ENCODE measurements at regions not wholly inside any gene's neighbourhood (a gene's known extent, or its start where the extent isn't known, plus 50 kb on each side); places are given as distances from the start of the nearest gene placed in this dataset.

DNA sequence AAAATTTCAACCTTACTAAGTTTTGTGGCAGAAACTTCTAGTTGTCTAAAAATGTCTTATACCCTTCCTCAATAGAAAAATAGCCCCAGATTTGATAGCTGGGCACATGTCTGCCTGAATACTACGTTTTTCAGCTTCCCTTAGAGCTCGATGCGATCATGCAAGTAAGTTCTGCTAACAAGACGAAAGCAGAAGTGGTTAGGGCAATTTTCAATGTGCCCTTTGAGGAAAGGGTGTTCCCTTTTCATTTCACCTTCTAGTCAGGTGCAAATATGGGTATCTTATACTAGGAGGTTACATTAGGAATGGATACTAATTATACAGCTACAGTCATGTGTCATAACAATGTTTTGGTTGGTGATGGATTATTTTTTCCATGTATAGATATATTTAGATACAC lies 1572.1 kb upstream of the LRRTM1 start:
- Histone ChIP-seq H3K4me1 (ENCODE audit: control insufficient read depth, insufficient read depth, low read length) (no peaks in the 10 kb centered on the region), H3K27ac (ENCODE audit: control insufficient read depth, insufficient read depth) (no peak overlapping the region), H4K20me1 (ENCODE audit: control insufficient read depth, insufficient read depth) (no peaks in the 10 kb centered on the region), H3K27me3 (replicated peaks in 1 of 2; ENCODE audit: control insufficient read depth in 2 of 2, insufficient read depth in 2 of 2, low read length in 1 of 2) (no peaks in the 10 kb centered on the region), H3K36me3 (ENCODE audit: control insufficient read depth in 2 of 2, insufficient read depth in 2 of 2, low read length in 1 of 2) (no peaks in the 10 kb centered on the region), H3K4me2 (ENCODE audit: control insufficient read depth, insufficient read depth) (no peak overlapping the region), H2AFZ (ENCODE audit: control insufficient read depth, low read depth, low read length) (no peak overlapping the region), H3K9ac (ENCODE audit: control insufficient read depth, insufficient read depth, low read length) (no peak overlapping the region), H3K9me3 (replicated peaks; ENCODE audit: control insufficient read depth, insufficient read depth, low read length) (no peaks in the 10 kb centered on the region), H3K79me2 (ENCODE audit: control insufficient read depth, insufficient read depth, low read length) (no peaks in the 10 kb centered on the region), H3K4me3 (no peak overlapping the region)
- ChIA-PET RAD21 (ENCODE audit: unreplicated experiment) (interaction anchor here (1.1 kb wide), 1 partner anchor 18 kb away, joined by 3 read pairs; no protein-coding TSS in a partner anchor), SMC1A (ENCODE audit: uncharacterized antibody, unreplicated experiment) (no interaction called here), CTCF (interaction anchor here (0.9 kb wide), 1 partner anchor 25 kb away, joined by 3 read pairs; no protein-coding TSS in a partner anchor), POLR2A (no interaction called here)
- ATAC-seq = peak; percentile 66
- TF ChIP-seq HCFC1 (IDR thresholded peaks at IDR 0.05; ENCODE audit: low read length) (no peak), BHLHE40 (IDR thresholded peaks at IDR 0.05; ENCODE audit: borderline replicate concordance in 1 of 2, low read depth in 2 of 2, low read length in 1 of 2) (peak in 1 of 2 experiments; percentile 43; a peak in 1 of 4 replicates), SPI1 (IDR thresholded peaks at IDR 0.05; ENCODE audit: borderline replicate concordance, insufficient read depth, low read depth, low read length) (peak; percentile 61; the same call in 1 of the 2 replicates)
- no peak for FAIRE-seq
- BruUV-seq (replicated peaks) = no TSS peak
- WGBS (ENCODE audit: insufficient coverage, insufficient replicate concordance, low lambda C conversion rate, missing lambda C conversion rate) = 0% methylated on average over 4 of the region's 4 CpGs
- in situ Hi-C loops (cut with MboI) = no loop called here
- no peak for DNase-seq (ENCODE audit: low read depth, low spot score)
- intact Hi-C loops (cut with micrococcal nuclease; ENCODE audit: unreplicated experiment) = no loop called here

DNA sequence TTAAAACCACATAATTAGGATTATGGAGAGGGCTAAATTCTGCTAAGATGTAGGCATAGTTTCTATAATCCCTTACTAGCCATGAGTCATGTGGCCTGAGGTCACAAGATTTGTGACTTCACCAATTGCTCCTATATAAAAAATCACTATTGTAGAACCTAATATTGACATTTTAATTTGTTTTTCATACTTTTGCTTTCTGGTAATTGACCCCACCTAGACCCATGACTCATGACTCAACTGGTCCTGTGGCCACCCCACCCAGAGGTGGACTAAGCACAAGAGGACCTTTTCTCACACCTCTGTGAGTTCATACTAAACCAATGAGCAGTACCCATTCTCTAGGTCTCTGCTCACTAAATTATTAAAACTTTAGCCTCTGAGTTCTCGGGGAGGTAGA lies 1567.5 kb upstream of the LRRTM1 start:
- WGBS (ENCODE audit: insufficient coverage, insufficient replicate concordance, low lambda C conversion rate, missing lambda C conversion rate) = 5% methylated on average over 1 of the region's 1 CpG
- FAIRE-seq (no peak), DNase-seq (ENCODE audit: low read depth, low spot score) (no peak), ATAC-seq (no peak)
- BruUV-seq (replicated peaks) = no TSS peak
- H3K36me3 ChIP-seq (ENCODE audit: control insufficient read depth in 2 of 2, insufficient read depth in 2 of 2, low read length in 1 of 2) = no peaks in the 10 kb centered on the region
- H3K27me3 ChIP-seq (replicated peaks in 1 of 2; ENCODE audit: control insufficient read depth in 2 of 2, insufficient read depth in 2 of 2, low read length in 1 of 2) = no peaks in the 10 kb centered on the region
- SMC1A ChIA-PET (ENCODE audit: uncharacterized antibody, unreplicated experiment) = no interaction called here
- H3K9me3 ChIP-seq (replicated peaks; ENCODE audit: control insufficient read depth, insufficient read depth, low read length) = no peaks in the 10 kb centered on the region
- in situ Hi-C loops (cut with MboI) (no loop called here), intact Hi-C loops (cut with micrococcal nuclease; ENCODE audit: unreplicated experiment) (no loop called here)
- no peak overlapping the region for H3K9ac ChIP-seq (ENCODE audit: control insufficient read depth, insufficient read depth, low read length)
- H3K79me2 ChIP-seq (ENCODE audit: control insufficient read depth, insufficient read depth, low read length) = no peaks in the 10 kb centered on the region
- H2AFZ ChIP-seq (ENCODE audit: control insufficient read depth, low read depth, low read length) = no peak overlapping the region
- no peak overlapping the region for H3K4me3 ChIP-seq
- CTCF ChIA-PET = no interaction called here
- no peak overlapping the region for H3K4me2 ChIP-seq (ENCODE audit: control insufficient read depth, insufficient read depth)
- POLR2A ChIA-PET = no interaction called here
- H3K4me1 ChIP-seq (ENCODE audit: control insufficient read depth, insufficient read depth, low read length) = no peaks in the 10 kb centered on the region
- H3K27ac ChIP-seq (ENCODE audit: control insufficient read depth, insufficient read depth) = no peak overlapping the region
- no peaks in the 10 kb centered on the region for H4K20me1 ChIP-seq (ENCODE audit: control insufficient read depth, insufficient read depth)
- RAD21 ChIA-PET (ENCODE audit: unreplicated experiment) = no interaction called here
- TF ChIP-seq KDM1A (IDR thresholded peaks at IDR 0.05; ENCODE audit: borderline replicate concordance) = no peak
- TF ChIP-seq STAT3 (IDR thresholded peaks at IDR 0.05; ENCODE audit: low read depth, low read length) = no peak
- no peak for TF ChIP-seq IKZF1 (conservative IDR thresholded peaks at IDR 0.05)
- no peak for TF ChIP-seq EGR1 (IDR thresholded peaks at IDR 0.05; ENCODE audit: borderline replicate concordance in 1 of 2, low read depth in 2 of 2, low read length in 2 of 2)
- no peak for TF ChIP-seq CBX5 (IDR thresholded peaks at IDR 0.05; ENCODE audit: low read depth)
- no peak for TF ChIP-seq ZNF24 (IDR thresholded peaks at IDR 0.05)
- no peak for TF ChIP-seq POLR2AphosphoS2 (IDR thresholded peaks at IDR 0.05; ENCODE audit: low read depth, low read length)
- no peak for TF ChIP-seq NRF1 (conservative IDR thresholded peaks at IDR 0.05; ENCODE audit: low read depth, low read length)
- TF ChIP-seq LARP7 (IDR thresholded peaks at IDR 0.05) = no peak
- no peak for TF ChIP-seq TCF12 (IDR thresholded peaks at IDR 0.05; ENCODE audit: low read depth, low read length)
- no peak for TF ChIP-seq NFIC (IDR thresholded peaks at IDR 0.05; ENCODE audit: low read depth, low read length)
- no peak for TF ChIP-seq NBN (IDR thresholded peaks at IDR 0.05)
- TF ChIP-seq, protein P1, sequence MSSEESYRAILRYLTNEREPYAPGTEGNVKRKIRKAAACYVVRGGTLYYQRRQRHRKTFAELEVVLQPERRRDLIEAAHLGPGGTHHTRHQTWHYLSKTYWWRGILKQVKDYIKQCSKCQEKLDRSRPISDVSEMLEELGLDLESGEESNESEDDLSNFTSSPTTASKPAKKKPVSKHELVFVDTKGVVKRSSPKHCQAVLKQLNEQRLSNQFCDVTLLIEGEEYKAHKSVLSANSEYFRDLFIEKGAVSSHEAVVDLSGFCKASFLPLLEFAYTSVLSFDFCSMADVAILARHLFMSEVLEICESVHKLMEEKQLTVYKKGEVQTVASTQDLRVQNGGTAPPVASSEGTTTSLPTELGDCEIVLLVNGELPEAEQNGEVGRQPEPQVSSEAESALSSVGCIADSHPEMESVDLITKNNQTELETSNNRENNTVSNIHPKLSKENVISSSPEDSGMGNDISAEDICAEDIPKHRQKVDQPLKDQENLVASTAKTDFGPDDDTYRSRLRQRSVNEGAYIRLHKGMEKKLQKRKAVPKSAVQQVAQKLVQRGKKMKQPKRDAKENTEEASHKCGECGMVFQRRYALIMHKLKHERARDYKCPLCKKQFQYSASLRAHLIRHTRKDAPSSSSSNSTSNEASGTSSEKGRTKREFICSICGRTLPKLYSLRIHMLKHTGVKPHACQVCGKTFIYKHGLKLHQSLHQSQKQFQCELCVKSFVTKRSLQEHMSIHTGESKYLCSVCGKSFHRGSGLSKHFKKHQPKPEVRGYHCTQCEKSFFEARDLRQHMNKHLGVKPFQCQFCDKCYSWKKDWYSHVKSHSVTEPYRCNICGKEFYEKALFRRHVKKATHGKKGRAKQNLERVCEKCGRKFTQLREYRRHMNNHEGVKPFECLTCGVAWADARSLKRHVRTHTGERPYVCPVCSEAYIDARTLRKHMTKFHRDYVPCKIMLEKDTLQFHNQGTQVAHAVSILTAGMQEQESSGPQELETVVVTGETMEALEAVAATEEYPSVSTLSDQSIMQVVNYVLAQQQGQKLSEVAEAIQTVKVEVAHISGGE (CRISPR knock-in tag; IDR thresholded peaks at IDR 0.05) = no peak
- TF ChIP-seq BRCA1 (IDR thresholded peaks at IDR 0.05; ENCODE audit: low read depth, low read length) = no peak
